GM23248 (cell line): ENCODE measurements at regions not wholly inside any gene's neighbourhood (a gene's known extent, or its start where the extent isn't known, plus 50 kb on each side); places are given as distances from the start of the nearest gene placed in this dataset.

ENCODE experiments used
- DNase-seq: peaks from one replicate; pipeline ENCODE4 v3.0.0-alpha.2; 2015
- H2AFZ ChIP-seq: fragments of 200-600 bp; sonication (generic); 2 replicates; pipeline ENCODE4 v1.6.1; 2016; ENCODE audit warnings: antibody characterized with exemption
- H3F3A ChIP-seq: fragments of 200-600 bp; sonication (generic); 2 replicates; pipeline ENCODE4 v1.6.1; 2016; ENCODE audit warnings: mild to moderate bottlenecking, antibody characterized with exemption, mixed run types; ENCODE audit not compliant: insufficient read depth
- H3K27ac ChIP-seq: fragments of 200-600 bp; sonication (generic); 2 replicates; pipeline ENCODE4 v1.5.1; 2016; ENCODE audit warnings: mild to moderate bottlenecking
- H3K27me3 ChIP-seq: fragments of 200-600 bp; sonication (generic); replicated peaks from 2 replicates; pipeline ENCODE4 v1.6.1; 2016; ENCODE audit warnings: mild to moderate bottlenecking; ENCODE audit not compliant: insufficient read depth
- H3K36me3 ChIP-seq: fragments of 200-600 bp; sonication (generic); 2 replicates; pipeline ENCODE4 v1.6.1; 2016; ENCODE audit warnings: low read depth, mild to moderate bottlenecking
- H3K4me1 ChIP-seq: fragments of 200-600 bp; sonication (generic); 2 replicates; pipeline ENCODE4 v1.6.1; 2016; ENCODE audit warnings: mild to moderate bottlenecking; ENCODE audit not compliant: insufficient read depth
- H3K4me2 ChIP-seq: fragments of 200-600 bp; sonication (generic); one replicate; pipeline ENCODE4 v1.6.1; 2016; ENCODE audit warnings: mild to moderate bottlenecking; ENCODE audit not compliant: unreplicated experiment
- H3K4me3 ChIP-seq: fragments of 200-600 bp; sonication (generic); 2 replicates; pipeline ENCODE4 v1.5.1; 2016; ENCODE audit warnings: mild to moderate bottlenecking
- H3K79me2 ChIP-seq: fragments of 200-600 bp; sonication (generic); 2 replicates; pipeline ENCODE4 v1.6.1; 2016; ENCODE audit warnings: mild to moderate bottlenecking; ENCODE audit not compliant: insufficient read depth
- H3K9ac ChIP-seq: fragments of 200-600 bp; sonication (generic); 2 replicates; pipeline ENCODE4 v1.6.1; 2016; ENCODE audit warnings: mild to moderate bottlenecking
- H3K9me2 ChIP-seq: fragments of 200-600 bp; sonication (generic); 2 replicates; pipeline ENCODE4 v1.6.1; 2016; ENCODE audit warnings: mixed run types, mild to moderate bottlenecking, moderate library complexity; ENCODE audit not compliant: insufficient read depth
- H3K9me3 ChIP-seq: fragments of 200-600 bp; sonication (generic); one replicate; pipeline ENCODE4 v1.6.1; 2017; ENCODE audit warnings: low read depth
- H4K20me1 ChIP-seq: fragments of 200-600 bp; sonication (generic); 2 replicates; pipeline ENCODE4 v1.6.0; 2016; ENCODE audit not compliant: insufficient read depth
- EZH2 ChIP-seq: fragments of 200-600 bp; sonication (generic); IDR thresholded peaks from 2 replicates; pipeline ENCODE4 v1.6.1; 2018; ENCODE audit warnings: antibody characterized with exemption, mild to moderate bottlenecking; ENCODE audit not compliant: insufficient read depth, poor library complexity, severe bottlenecking
- EZH2phosphoT487 ChIP-seq: fragments of 200-600 bp; sonication (generic); IDR thresholded peaks from 2 replicates; pipeline ENCODE4 v1.6.1; 2018; ENCODE audit warnings: antibody characterized with exemption, moderate library complexity, mild to moderate bottlenecking, low read depth; ENCODE audit not compliant: insufficient read depth
- WGBS, 2 experiments: methylation state at CpG; one replicate each; pipeline ENCODE4 v1.1.6; 2015 to 2017; ENCODE audit warnings: low lambda C conversion rate in 2 of 2, low coverage in 1 of 2; ENCODE audit errors: missing lambda C conversion rate in 2 of 2; 5-methylcytosine and 5-hydroxymethylcytosine counted together
- in situ Hi-C: fragments of 300-500 bp; cut with MboI; formaldehyde crosslinking; loops from 2 replicates; pipeline ENCODE4 v1.15.0; 2020

- Histone ChIP-seq H3K4me3 (no peak overlapping the region), H3K36me3 (no peaks in the 10 kb centered on the region), H3K4me1 (no peaks in the 10 kb centered on the region), H2AFZ (no peak overlapping the region), H4K20me1 (no peaks in the 10 kb centered on the region), H3F3A (no peaks in the 10 kb centered on the region), H3K27me3 (0 out of 2 replicates have a peak, but pooled peaks cover 4% of the 10 kb centered on the region), H3K4me2 (no peak overlapping the region), H3K27ac (no peak overlapping the region), H3K79me2 (no peaks in the 10 kb centered on the region), H3K9me2 (no peaks in the 10 kb centered on the region), H3K9ac (no peak overlapping the region), H3K9me3 (no peaks in the 10 kb centered on the region)
- DNase-seq: no peak
- TF ChIP-seq EZH2 (no peak), EZH2phosphoT487 (no peak)
- in situ Hi-C loops: no loop called here
- 47 to 55% methylated on average over 4 of the region's 4 CpGs for WGBS, 2 experiments
Observed at GRCh38 chr19:28574212-28574611, 638.7 kb downstream of the UQCRFS1 start.

- no peaks in the 10 kb centered on the region for H3K9me3 ChIP-seq
- TF ChIP-seq EZH2phosphoT487: no peak
- TF ChIP-seq EZH2: no peak
- H3K36me3 ChIP-seq: no peaks in the 10 kb centered on the region
- no peaks in the 10 kb centered on the region for H3K4me1 ChIP-seq
- H3K27me3 ChIP-seq: 0 out of 2 replicates have a peak, but pooled peaks cover 4% of the 10 kb centered on the region
- H3K27ac ChIP-seq: no peak overlapping the region
- in situ Hi-C loops: no loop called here
- H3K4me3 ChIP-seq: no peak overlapping the region
- no peak for DNase-seq
- H4K20me1 ChIP-seq: no peaks in the 10 kb centered on the region
- WGBS, 2 experiments: 23 to 29% methylated on average over 12 of the region's 12 CpGs
- H2AFZ ChIP-seq: no peak overlapping the region
- no peak overlapping the region for H3K9ac ChIP-seq
- no peaks in the 10 kb centered on the region for H3K79me2 ChIP-seq
- no peak overlapping the region for H3K4me2 ChIP-seq
- H3K9me2 ChIP-seq: no peaks in the 10 kb centered on the region
- H3F3A ChIP-seq: no peaks in the 10 kb centered on the region
Observed at GRCh38 chr19:28569132-28570131, 643.5 kb downstream of the UQCRFS1 start.

GRCh38 chr19:28567834-28568233 lies 645.1 kb downstream of the UQCRFS1 start:
- Histone ChIP-seq H3K4me2 (no peak overlapping the region), H3K27me3 (0 out of 2 replicates have a peak, but pooled peaks cover 4% of the 10 kb centered on the region), H3K9ac (no peak overlapping the region), H3K36me3 (no peaks in the 10 kb centered on the region), H3K4me1 (no peaks in the 10 kb centered on the region), H3K79me2 (no peaks in the 10 kb centered on the region), H3K27ac (no peak overlapping the region), H3F3A (no peaks in the 10 kb centered on the region), H3K9me2 (no peaks in the 10 kb centered on the region), H4K20me1 (no peaks in the 10 kb centered on the region), H3K4me3 (no peak overlapping the region), H3K9me3 (no peaks in the 10 kb centered on the region), H2AFZ (no peak overlapping the region)
- WGBS, 2 experiments: 11 to 32% methylated on average over 1 of the region's 1 CpG
- TF ChIP-seq EZH2 (no peak), EZH2phosphoT487 (no peak)
- DNase-seq: no peak
- in situ Hi-C loops: no loop called here

- no peak overlapping the region for H3K9ac ChIP-seq
- WGBS, 2 experiments: 26% methylated on average over 13 of the region's 13 CpGs
- no peaks in the 10 kb centered on the region for H3K36me3 ChIP-seq
- TF ChIP-seq EZH2 (no peak), EZH2phosphoT487 (no peak)
- H3K9me3 ChIP-seq: no peaks in the 10 kb centered on the region
- no peaks in the 10 kb centered on the region for H4K20me1 ChIP-seq
- no peak overlapping the region for H3K27ac ChIP-seq
- no peak overlapping the region; the same call in 1 of the 2 replicates for H2AFZ ChIP-seq
- H3K27me3 ChIP-seq: no peaks in the 10 kb centered on the region
- no peaks in the 10 kb centered on the region for H3K79me2 ChIP-seq
- no peaks in the 10 kb centered on the region for H3K9me2 ChIP-seq
- H3K4me2 ChIP-seq: no peak overlapping the region
- DNase-seq: no peak
- no peaks in the 10 kb centered on the region for H3K4me1 ChIP-seq
- H3F3A ChIP-seq: no peaks in the 10 kb centered on the region
- H3K4me3 ChIP-seq: no peak overlapping the region
- in situ Hi-C loops: no loop called here
Observed at GRCh38 chr19:28563964-28564921, 648.7 kb downstream of the UQCRFS1 start.
